ENCODE measurements at regions not wholly inside any gene's neighbourhood (a gene's known extent, or its start where the extent isn't known, plus 50 kb on each side); places are given as distances from the start of the nearest gene placed in this dataset.

GRCh38 chr9:18365651-18366050 lies 108.3 kb upstream of the ADAMTSL1 start:
- TF ChIP-seq HCFC1 (IDR thresholded peaks at IDR 0.05; ENCODE audit: low read length), result no peak
- no peak for TF ChIP-seq DPF2 (IDR thresholded peaks at IDR 0.05)
- TF ChIP-seq ELK1 (IDR thresholded peaks at IDR 0.05; ENCODE audit: low read depth, low read length), result no peak
- no peak for TF ChIP-seq POLR2A (IDR thresholded peaks at IDR 0.05; ENCODE audit: low read depth, low read length)
- TF ChIP-seq ATF3 (IDR thresholded peaks at IDR 0.05; ENCODE audit: borderline replicate concordance, extremely low read depth, low read depth, low read length), result no peak
- no peak for TF ChIP-seq ZNF592 (IDR thresholded peaks at IDR 0.05)
- TF ChIP-seq USF2 (IDR thresholded peaks at IDR 0.05; ENCODE audit: borderline replicate concordance, low read depth, low read length), result no peak
- no peak for TF ChIP-seq EZH2 (IDR thresholded peaks at IDR 0.05; ENCODE audit: borderline replicate concordance, control insufficient read depth, low read depth, low read length)
- no peak for TF ChIP-seq CTCF (IDR thresholded peaks at IDR 0.05 in 2 of 3, conservative IDR thresholded peaks at IDR 0.05 in 1 of 3; ENCODE audit: control insufficient read depth in 2 of 3, extremely low read depth in 1 of 3, insufficient read depth in 1 of 3, low read depth in 3 of 3, low read length in 3 of 3)
- no peak for TF ChIP-seq POLR2AphosphoS5 (IDR thresholded peaks at IDR 0.05; ENCODE audit: low read length)
- TF ChIP-seq IKZF1 (conservative IDR thresholded peaks at IDR 0.05), result no peak
- TF ChIP-seq SIN3A (IDR thresholded peaks at IDR 0.05; ENCODE audit: low read depth, low read length), result no peak
